ENCODE measurements at regions not wholly inside any gene's neighbourhood (a gene's known extent, or its start where the extent isn't known, plus 50 kb on each side); places are given as distances from the start of the nearest gene placed in this dataset.

- no peak overlapping the region for H3K4me2 ChIP-seq (ENCODE audit: low read depth, low read length)
- ATAC-seq (no peak), DNase-seq (ENCODE audit: low spot score) (no peak), FAIRE-seq (no peak)
- ChIA-PET CTCF (ENCODE audit: low intra/inter-chr PET ratio, low total read pairs) (no interaction called here), POLR2A (no interaction called here)
- no peak overlapping the region for H2AFZ ChIP-seq (ENCODE audit: low read length)
- intact Hi-C loops (cut with micrococcal nuclease; ENCODE audit: unreplicated experiment) (loop anchor here (10.0 kb wide), 1 partner anchor 56 kb away; no protein-coding TSS in a partner anchor), in situ Hi-C loops (cut with HindIII; ENCODE audit: extremely low pct_ligation_motif_present, low pct_unique_long_range_greater_than_20kb) (no loop called here)
- TF ChIP-seq HHEX (CRISPR knock-in tag; IDR thresholded peaks at IDR 0.05) (no peak), MAFF (IDR thresholded peaks at IDR 0.05; ENCODE audit: low read depth, low read length) (peak; percentile 73), MAFK (conservative IDR thresholded peaks at IDR 0.05 in 1 of 2, IDR thresholded peaks at IDR 0.05 in 1 of 2; ENCODE audit: low read length in 2 of 2) (peak; percentile 48 to 79; a peak in 2 of 4 replicates)
- H3K9me3 ChIP-seq (ENCODE audit: low read length): no peaks in the 10 kb centered on the region
- BruUV-seq (replicated peaks): no TSS peak
- H3K9ac ChIP-seq (ENCODE audit: insufficient read depth, low read depth, low read length): no peak overlapping the region
- H3K36me3 ChIP-seq (replicated peaks in 1 of 2; ENCODE audit: control insufficient read depth in 1 of 2, insufficient read depth in 2 of 2, low read length in 2 of 2): no peaks in the 10 kb centered on the region
- no peaks in the 10 kb centered on the region for H4K20me1 ChIP-seq (ENCODE audit: insufficient read depth, low read length)
- H3K79me2 ChIP-seq (ENCODE audit: insufficient read depth, low read length): no peaks in the 10 kb centered on the region
- H3K4me1 ChIP-seq (ENCODE audit: insufficient read depth, low read length): peaks cover 10% of the 10 kb centered on the region
- WGBS (ENCODE audit: low lambda C conversion rate): 0% methylated on average over 1 of the region's 1 CpG
- H3K4me3 ChIP-seq (replicated peaks in 1 of 3; ENCODE audit: insufficient read depth in 1 of 3, low read depth in 2 of 3, low read length in 3 of 3): no peak overlapping the region
- no peaks in the 10 kb centered on the region for H3K27me3 ChIP-seq (ENCODE audit: control insufficient read depth in 1 of 2, insufficient read depth in 2 of 2, low read length in 2 of 2)
- H3K27ac ChIP-seq (ENCODE audit: extremely low read length, insufficient read depth, low read length): no peak overlapping the region
These were observed 458.3 kb downstream of the TLE1 start for GRCh38 chr9:81231011-81231410.

- in situ Hi-C loops (cut with HindIII; ENCODE audit: extremely low pct_ligation_motif_present, low pct_unique_long_range_greater_than_20kb): no loop called here
- intact Hi-C loops (cut with micrococcal nuclease; ENCODE audit: unreplicated experiment): no loop called here
These were observed 461.7 kb downstream of the TLE1 start for GRCh38 chr9:81227507-81228245.

More at GRCh38 chr9:81227507-81228245, 461.7 kb downstream of the TLE1 start:
- WGBS (ENCODE audit: low lambda C conversion rate): 41% methylated on average over 6 of the region's 6 CpGs
- no peaks in the 10 kb centered on the region for H3K9me3 ChIP-seq (ENCODE audit: low read length)
- no peaks in the 10 kb centered on the region for H3K79me2 ChIP-seq (ENCODE audit: insufficient read depth, low read length)
- H3K36me3 ChIP-seq (replicated peaks in 1 of 2; ENCODE audit: control insufficient read depth in 1 of 2, insufficient read depth in 2 of 2, low read length in 2 of 2): no peaks in the 10 kb centered on the region
- H3K4me2 ChIP-seq (ENCODE audit: low read depth, low read length): no peak overlapping the region
- H3K27me3 ChIP-seq (ENCODE audit: control insufficient read depth in 1 of 2, insufficient read depth in 2 of 2, low read length in 2 of 2): no peaks in the 10 kb centered on the region
- FAIRE-seq: no peak
- no peaks in the 10 kb centered on the region for H3K4me1 ChIP-seq (ENCODE audit: insufficient read depth, low read length)
- DNase-seq (ENCODE audit: low spot score): no peak
- H3K9ac ChIP-seq (ENCODE audit: insufficient read depth, low read depth, low read length): no peak overlapping the region
- TF ChIP-seq ZSCAN20 (CRISPR knock-in tag; IDR thresholded peaks at IDR 0.05; ENCODE audit: borderline replicate concordance) (no peak), POGK (CRISPR knock-in tag; conservative IDR thresholded peaks at IDR 0.05) (no peak), TCF12 (IDR thresholded peaks at IDR 0.05) (no peak), TCF12 (CRISPR knock-in tag; IDR thresholded peaks at IDR 0.05) (no peak), ATF6 (CRISPR knock-in tag; conservative IDR thresholded peaks at IDR 0.05) (no peak), HMG20A (CRISPR knock-in tag; IDR thresholded peaks at IDR 0.05; ENCODE audit: borderline replicate concordance) (no peak), ZNF136 (CRISPR knock-in tag; IDR thresholded peaks at IDR 0.05; ENCODE audit: low read depth) (no peak), PHB2 (IDR thresholded peaks at IDR 0.05; ENCODE audit: partially characterized antibody) (no peak), CHD4 (IDR thresholded peaks at IDR 0.05; ENCODE audit: borderline replicate concordance, low read length) (no peak)
- no peak overlapping the region for H3K27ac ChIP-seq (ENCODE audit: extremely low read length, insufficient read depth, low read length)
- CTCF ChIA-PET (ENCODE audit: low intra/inter-chr PET ratio, low total read pairs): no interaction called here
- H2AFZ ChIP-seq (ENCODE audit: low read length): no peak overlapping the region
- no peak overlapping the region for H3K4me3 ChIP-seq (replicated peaks in 1 of 3; ENCODE audit: insufficient read depth in 1 of 3, low read depth in 2 of 3, low read length in 3 of 3)
- BruUV-seq (replicated peaks): no TSS peak
- POLR2A ChIA-PET: no interaction called here
- ATAC-seq: no peak
- no peaks in the 10 kb centered on the region for H4K20me1 ChIP-seq (ENCODE audit: insufficient read depth, low read length)
